ENCODE measurements at regions not wholly inside any gene's neighbourhood (a gene's known extent, or its start where the extent isn't known, plus 50 kb on each side); places are given as distances from the start of the nearest gene placed in this dataset.
A peak's percentile ranks its signal among the peaks of the same experiment; 100 is the strongest.

- no peak overlapping the region for H3K18ac ChIP-seq (ENCODE audit: insufficient read length, low read depth, low read length)
- TF ChIP-seq, protein P1, sequence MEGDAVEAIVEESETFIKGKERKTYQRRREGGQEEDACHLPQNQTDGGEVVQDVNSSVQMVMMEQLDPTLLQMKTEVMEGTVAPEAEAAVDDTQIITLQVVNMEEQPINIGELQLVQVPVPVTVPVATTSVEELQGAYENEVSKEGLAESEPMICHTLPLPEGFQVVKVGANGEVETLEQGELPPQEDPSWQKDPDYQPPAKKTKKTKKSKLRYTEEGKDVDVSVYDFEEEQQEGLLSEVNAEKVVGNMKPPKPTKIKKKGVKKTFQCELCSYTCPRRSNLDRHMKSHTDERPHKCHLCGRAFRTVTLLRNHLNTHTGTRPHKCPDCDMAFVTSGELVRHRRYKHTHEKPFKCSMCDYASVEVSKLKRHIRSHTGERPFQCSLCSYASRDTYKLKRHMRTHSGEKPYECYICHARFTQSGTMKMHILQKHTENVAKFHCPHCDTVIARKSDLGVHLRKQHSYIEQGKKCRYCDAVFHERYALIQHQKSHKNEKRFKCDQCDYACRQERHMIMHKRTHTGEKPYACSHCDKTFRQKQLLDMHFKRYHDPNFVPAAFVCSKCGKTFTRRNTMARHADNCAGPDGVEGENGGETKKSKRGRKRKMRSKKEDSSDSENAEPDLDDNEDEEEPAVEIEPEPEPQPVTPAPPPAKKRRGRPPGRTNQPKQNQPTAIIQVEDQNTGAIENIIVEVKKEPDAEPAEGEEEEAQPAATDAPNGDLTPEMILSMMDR (conservative IDR thresholded peaks at IDR 0.05): no peak
- H3K23ac ChIP-seq (ENCODE audit: insufficient read length, low read depth, low read length): no peak overlapping the region
- no peak for DNase-seq
- H4K5ac ChIP-seq (ENCODE audit: insufficient read length, low read depth, low read length): no peak overlapping the region
- H3T11ph ChIP-seq (ENCODE audit: low read length): no peak overlapping the region
- H3K79me2 ChIP-seq (ENCODE audit: insufficient read depth, low read length): no peaks in the 10 kb centered on the region
- no peak overlapping the region for H3K9ac ChIP-seq (ENCODE audit: extremely low read depth, insufficient read length, low read length)
- H3K27me3 ChIP-seq (ENCODE audit: insufficient read depth, low read length): no peaks in the 10 kb centered on the region
- no peaks in the 10 kb centered on the region for H3K23me2 ChIP-seq (ENCODE audit: insufficient read length, low read depth, low read length, poor library complexity, severe bottlenecking)
- no peak overlapping the region for H3K14ac ChIP-seq (ENCODE audit: insufficient read depth, low read length)
- H3K4me3 Mint-ChIP-seq: no peak overlapping the region
- no peak overlapping the region for H2BK5ac ChIP-seq (ENCODE audit: insufficient read length, low read length)
- H2AK5ac ChIP-seq (ENCODE audit: insufficient read length, low read length): no peak overlapping the region
- H4K20me1 ChIP-seq (ENCODE audit: control insufficient read depth, insufficient read depth, insufficient read length): no peaks in the 10 kb centered on the region
- H2AFZ ChIP-seq (ENCODE audit: low read length): no peak overlapping the region
- H3K36me3 Mint-ChIP-seq (ENCODE audit: insufficient read depth in 1 of 3, low read depth in 3 of 3): peaks cover 0 to 5% (median 4%) of the 10 kb centered on the region in 3 experiments; a peak in 1 of 7 replicates
- H3K79me1 ChIP-seq (ENCODE audit: insufficient read depth, low read depth, low read length, poor library complexity, severe bottlenecking): no peaks in the 10 kb centered on the region
- H2BK20ac ChIP-seq (ENCODE audit: low read depth, low read length, poor library complexity, severe bottlenecking): no peak overlapping the region
- peak overlapping the region in 1 of 3 experiments; percentile 82; a peak in 1 of 7 replicates for H3K27ac Mint-ChIP-seq
- H4K8ac ChIP-seq (replicated peaks; ENCODE audit: insufficient read length, low read depth, low read length): no peak overlapping the region
- peaks cover 20 to 26% of the 10 kb centered on the region in 2 experiments for H3K4me1 Mint-ChIP-seq
- H4K91ac ChIP-seq (ENCODE audit: insufficient read length, low read depth, low read length): no peak overlapping the region
- H3K27ac ChIP-seq (ENCODE audit: insufficient read length, low read depth, low read length): no peak overlapping the region
- no CpG with 5 or more reads among the region's 3 CpGs for WGBS (ENCODE audit: extremely low coverage, insufficient read length, low lambda C conversion rate)
- H3K4me2 ChIP-seq (ENCODE audit: insufficient read depth, insufficient read length, low read length): no peak overlapping the region
- H3K4ac ChIP-seq (ENCODE audit: low read depth, low read length): no peak overlapping the region
- H2BK120ac ChIP-seq (ENCODE audit: low read depth, low read length, poor library complexity, severe bottlenecking): no peak overlapping the region
- H3K9me3 ChIP-seq (ENCODE audit: control insufficient read depth, low read depth, low read length): no peaks in the 10 kb centered on the region
- H3K9me3 Mint-ChIP-seq: peaks cover 3 to 4% of the 10 kb centered on the region in 2 experiments; a peak in 1 of 5 replicates
- no peak overlapping the region for H2BK12ac ChIP-seq (ENCODE audit: insufficient read length, low read depth, low read length)
- H3K4me1 ChIP-seq (ENCODE audit: insufficient read depth, low read length): no peaks in the 10 kb centered on the region; the same call in 1 of the 2 replicates
- no peaks in the 10 kb centered on the region for H3K27me3 Mint-ChIP-seq (ENCODE audit: low read depth)
- H3K56ac ChIP-seq (ENCODE audit: insufficient read length, low read depth, low read length): no peak overlapping the region
- H2BK15ac ChIP-seq (ENCODE audit: low read depth, low read length): no peak overlapping the region
Observed at GRCh38 chr13:50684366-50684765, 159.1 kb downstream of the DLEU7 start.

Data from H9 (cell line).